ENCODE measurements at regions not wholly inside any gene's neighbourhood (a gene's known extent, or its start where the extent isn't known, plus 50 kb on each side); places are given as distances from the start of the nearest gene placed in this dataset.

- Mint-ChIP-seq H3K9me3 (ENCODE audit: unreplicated experiment) (peaks cover 9% of the 10 kb centered on the region), H3K4me3 (ENCODE audit: unreplicated experiment) (no peak overlapping the region), H3K36me3 (ENCODE audit: unreplicated experiment) (peaks cover 22% of the 10 kb centered on the region), H3K27me3 (ENCODE audit: unreplicated experiment) (peaks cover 4% of the 10 kb centered on the region), H3K4me1 (ENCODE audit: low read depth, unreplicated experiment) (peaks cover 13% of the 10 kb centered on the region), H3K27ac (ENCODE audit: unreplicated experiment) (no peak overlapping the region)
- no peak for DNase-seq
- TF ChIP-seq CTCF (IDR thresholded peaks at IDR 0.05; ENCODE audit: partially characterized antibody, unreplicated experiment) = no peak
Observed at GRCh38 chr5:142397178-142397577, 72.4 kb upstream of the SPRY4 start.

GRCh38 chr5:142396436-142397038 is 71.7 kb upstream of the SPRY4 start:
- no peak overlapping the region for H3K4me3 Mint-ChIP-seq (ENCODE audit: unreplicated experiment)
- no peak for DNase-seq
- H3K27me3 Mint-ChIP-seq (ENCODE audit: unreplicated experiment) = peaks cover 4% of the 10 kb centered on the region
- H3K27ac Mint-ChIP-seq (ENCODE audit: unreplicated experiment) = no peak overlapping the region
- H3K4me1 Mint-ChIP-seq (ENCODE audit: low read depth, unreplicated experiment) = peaks cover 12% of the 10 kb centered on the region
- H3K9me3 Mint-ChIP-seq (ENCODE audit: unreplicated experiment) = peaks cover 9% of the 10 kb centered on the region
- TF ChIP-seq CTCF (IDR thresholded peaks at IDR 0.05; ENCODE audit: partially characterized antibody, unreplicated experiment) = no peak
- H3K36me3 Mint-ChIP-seq (ENCODE audit: unreplicated experiment) = peaks cover 22% of the 10 kb centered on the region

GRCh38 chr5:142395334-142395733 is 70.5 kb upstream of the SPRY4 start:
- no peak for TF ChIP-seq CTCF (IDR thresholded peaks at IDR 0.05; ENCODE audit: partially characterized antibody, unreplicated experiment)
- H3K36me3 Mint-ChIP-seq (ENCODE audit: unreplicated experiment) = peaks cover 22% of the 10 kb centered on the region
- H3K4me3 Mint-ChIP-seq (ENCODE audit: unreplicated experiment) = no peak overlapping the region
- H3K4me1 Mint-ChIP-seq (ENCODE audit: low read depth, unreplicated experiment) = peaks cover 22% of the 10 kb centered on the region
- H3K27ac Mint-ChIP-seq (ENCODE audit: unreplicated experiment) = no peak overlapping the region
- H3K9me3 Mint-ChIP-seq (ENCODE audit: unreplicated experiment) = peaks cover 10% of the 10 kb centered on the region
- no peak for DNase-seq
- H3K27me3 Mint-ChIP-seq (ENCODE audit: unreplicated experiment) = peaks cover 4% of the 10 kb centered on the region

GRCh38 chr5:142391058-142391845 is 66.4 kb upstream of the SPRY4 start:
- peaks cover 25% of the 10 kb centered on the region for H3K4me1 Mint-ChIP-seq (ENCODE audit: low read depth, unreplicated experiment)

More at GRCh38 chr5:142391058-142391845, 66.4 kb upstream of the SPRY4 start:
- H3K4me3 Mint-ChIP-seq (ENCODE audit: unreplicated experiment) = peak overlapping the region; percentile 60
- TF ChIP-seq CTCF (IDR thresholded peaks at IDR 0.05; ENCODE audit: partially characterized antibody, unreplicated experiment) = no peak
- H3K27me3 Mint-ChIP-seq (ENCODE audit: unreplicated experiment) = peaks cover 5% of the 10 kb centered on the region
- H3K9me3 Mint-ChIP-seq (ENCODE audit: unreplicated experiment) = peaks cover 11% of the 10 kb centered on the region
- H3K36me3 Mint-ChIP-seq (ENCODE audit: unreplicated experiment) = peaks cover 13% of the 10 kb centered on the region
- DNase-seq = no peak
- peak overlapping the region; percentile 96 for H3K27ac Mint-ChIP-seq (ENCODE audit: unreplicated experiment)
